22Rv1 (cell line): ENCODE measurements at regions not wholly inside any gene's neighbourhood (a gene's known extent, or its start where the extent isn't known, plus 50 kb on each side); places are given as distances from the start of the nearest gene placed in this dataset.

ENCODE experiments used
- ZFX ChIP-seq: fragments of 450-650 bp; IDR thresholded peaks from 2 replicates; pipeline ENCODE4 v1.6.1; 2017; ENCODE audit warnings: antibody characterized with exemption, borderline replicate concordance
- TF ChIP-seq, protein P1 (sequence below): fragments of 450-650 bp; IDR thresholded peaks from 2 replicates; pipeline ENCODE4 v1.5.1; 2017; ENCODE audit warnings: mild to moderate bottlenecking

DNA sequence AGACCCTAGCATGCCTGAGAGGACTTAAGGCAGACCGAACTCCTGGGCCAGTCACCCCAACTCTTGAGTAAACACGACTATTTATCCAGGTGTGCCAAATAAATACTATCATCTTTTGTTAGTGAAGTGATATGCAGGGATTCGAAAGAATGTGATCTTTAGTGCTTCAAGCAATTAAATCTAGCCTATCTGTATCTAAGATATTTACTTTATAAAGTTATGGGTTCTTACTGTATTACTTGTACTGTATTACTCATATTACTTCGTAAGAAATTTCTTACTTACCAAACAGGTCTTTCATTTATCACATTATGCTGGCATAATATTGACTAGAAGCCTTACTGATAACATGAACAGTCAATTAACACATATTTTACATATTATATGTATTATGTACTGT lies 211.6 kb upstream of the NECTIN3 start:
- TF ChIP-seq, protein P1, sequence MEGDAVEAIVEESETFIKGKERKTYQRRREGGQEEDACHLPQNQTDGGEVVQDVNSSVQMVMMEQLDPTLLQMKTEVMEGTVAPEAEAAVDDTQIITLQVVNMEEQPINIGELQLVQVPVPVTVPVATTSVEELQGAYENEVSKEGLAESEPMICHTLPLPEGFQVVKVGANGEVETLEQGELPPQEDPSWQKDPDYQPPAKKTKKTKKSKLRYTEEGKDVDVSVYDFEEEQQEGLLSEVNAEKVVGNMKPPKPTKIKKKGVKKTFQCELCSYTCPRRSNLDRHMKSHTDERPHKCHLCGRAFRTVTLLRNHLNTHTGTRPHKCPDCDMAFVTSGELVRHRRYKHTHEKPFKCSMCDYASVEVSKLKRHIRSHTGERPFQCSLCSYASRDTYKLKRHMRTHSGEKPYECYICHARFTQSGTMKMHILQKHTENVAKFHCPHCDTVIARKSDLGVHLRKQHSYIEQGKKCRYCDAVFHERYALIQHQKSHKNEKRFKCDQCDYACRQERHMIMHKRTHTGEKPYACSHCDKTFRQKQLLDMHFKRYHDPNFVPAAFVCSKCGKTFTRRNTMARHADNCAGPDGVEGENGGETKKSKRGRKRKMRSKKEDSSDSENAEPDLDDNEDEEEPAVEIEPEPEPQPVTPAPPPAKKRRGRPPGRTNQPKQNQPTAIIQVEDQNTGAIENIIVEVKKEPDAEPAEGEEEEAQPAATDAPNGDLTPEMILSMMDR = no peak
- TF ChIP-seq ZFX = no peak
